ENCODE measurements at regions not wholly inside any gene's neighbourhood (a gene's known extent, or its start where the extent isn't known, plus 50 kb on each side); places are given as distances from the start of the nearest gene placed in this dataset.

DNA sequence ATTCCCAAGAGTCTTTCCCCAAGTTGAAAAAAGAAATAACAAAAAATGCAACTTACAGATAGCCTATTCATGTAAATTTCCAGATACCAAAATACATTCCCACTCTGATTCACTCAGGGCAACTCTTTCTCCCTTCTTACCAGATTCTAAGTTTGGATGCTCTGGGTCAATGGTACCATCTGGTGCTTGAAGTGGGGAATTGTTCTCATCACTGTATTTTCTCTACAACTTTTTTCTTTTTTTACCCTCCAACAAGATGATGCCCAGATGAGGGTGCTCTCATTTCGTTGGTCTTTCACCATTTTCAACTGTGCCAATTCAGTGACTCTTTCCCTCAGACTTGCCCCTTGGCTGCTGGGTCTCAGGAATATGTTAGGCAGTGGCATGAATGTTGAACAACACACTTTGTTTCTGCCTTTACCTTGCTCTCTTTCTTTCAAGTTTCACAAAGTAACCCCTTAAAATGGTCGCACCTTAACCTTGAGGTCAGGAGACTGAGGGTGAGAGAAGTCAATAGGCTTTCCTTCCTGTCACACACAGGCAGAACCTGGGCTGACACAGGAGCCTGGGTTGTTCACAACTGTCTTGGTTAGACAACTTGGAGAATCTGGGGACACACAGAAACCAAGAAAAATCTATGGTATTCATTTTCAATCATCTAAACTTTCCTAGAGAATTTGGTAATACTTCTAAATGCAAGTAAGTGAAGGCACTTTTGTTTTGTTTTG is 330.7 kb upstream of the SLCO3A1 start:
- no peak for DNase-seq (ENCODE audit: low spot score)

DNA sequence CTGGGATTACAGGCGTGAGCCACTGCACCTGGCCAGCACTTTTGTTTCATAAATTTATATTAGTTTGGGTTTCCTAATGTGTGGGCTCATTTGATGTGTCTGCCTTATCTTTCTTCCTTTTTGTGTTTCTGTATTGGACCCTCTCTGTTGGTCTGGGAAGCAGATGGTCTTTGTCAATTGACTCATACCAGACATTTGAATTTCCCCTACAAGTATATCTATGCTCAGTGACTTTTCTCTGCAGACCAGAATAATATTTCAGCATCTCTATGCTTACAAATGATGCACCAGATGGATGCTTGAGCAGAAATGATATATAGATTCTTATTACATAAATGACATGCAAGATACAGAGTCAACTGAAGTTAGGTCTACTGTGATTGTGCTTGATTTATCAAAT is 329.9 kb upstream of the SLCO3A1 start:
- no peak for DNase-seq (ENCODE audit: low spot score)

DNA sequence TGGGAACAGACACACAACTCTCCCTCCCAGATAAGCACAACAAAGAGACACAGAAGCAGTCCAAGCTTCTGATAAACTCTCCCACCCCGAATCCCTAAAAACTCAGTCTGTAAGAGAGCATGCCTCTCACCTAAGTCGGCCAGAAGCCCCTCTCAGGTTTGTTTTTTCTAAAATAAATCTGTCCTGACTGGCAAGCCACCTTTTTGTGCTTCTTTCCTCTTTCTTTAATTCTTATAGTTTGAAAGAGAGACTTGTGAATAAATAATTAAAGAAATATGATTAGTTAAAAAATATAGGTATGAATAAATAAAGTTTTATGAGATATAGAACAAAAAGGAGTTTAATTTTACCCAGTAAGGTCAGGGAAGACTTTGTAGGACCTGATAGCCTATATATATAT is 329.0 kb upstream of the SLCO3A1 start:
- no peak for DNase-seq (ENCODE audit: low spot score)

DNA sequence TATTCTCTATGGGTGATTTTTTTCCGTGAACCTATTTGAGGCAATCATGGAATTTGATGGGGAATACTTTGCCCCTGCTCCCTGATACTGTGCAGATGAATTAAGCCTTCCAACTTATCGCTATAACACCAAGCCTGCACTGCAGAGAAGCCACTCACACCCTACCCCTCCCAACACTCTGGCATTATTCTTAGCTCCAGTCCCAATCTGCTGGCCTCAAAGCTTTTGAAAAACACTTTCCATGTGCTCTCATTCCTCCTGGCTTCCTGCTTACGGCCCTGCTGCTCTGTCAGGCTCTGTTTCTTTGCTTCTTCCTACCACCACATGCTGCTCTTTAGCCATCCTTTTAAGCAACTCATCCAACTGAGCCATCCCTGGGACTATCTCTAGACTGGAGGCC is 327.8 kb upstream of the SLCO3A1 start:
- no peak for DNase-seq (ENCODE audit: low spot score)

DNA sequence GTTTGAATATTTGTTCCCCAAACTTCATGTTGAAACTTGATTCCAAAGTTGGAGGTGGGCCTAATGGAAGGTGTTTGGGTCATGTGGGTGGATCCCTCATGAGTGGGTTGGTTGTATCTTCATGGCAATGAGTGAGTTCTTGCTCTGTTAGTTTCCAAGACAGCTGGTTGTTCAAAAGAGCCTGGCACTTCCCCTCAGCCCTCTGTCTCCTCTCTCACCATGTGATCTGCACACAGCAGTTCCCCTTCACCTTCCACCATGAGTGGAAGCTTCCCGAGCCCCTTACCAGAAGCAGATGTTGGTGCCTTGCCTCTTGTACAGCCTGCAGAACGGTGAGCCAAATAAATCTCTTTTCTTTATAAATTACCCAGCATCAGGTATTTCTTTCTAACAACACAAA is 327.1 kb upstream of the SLCO3A1 start:
- no peak for DNase-seq (ENCODE audit: low spot score)

DNA sequence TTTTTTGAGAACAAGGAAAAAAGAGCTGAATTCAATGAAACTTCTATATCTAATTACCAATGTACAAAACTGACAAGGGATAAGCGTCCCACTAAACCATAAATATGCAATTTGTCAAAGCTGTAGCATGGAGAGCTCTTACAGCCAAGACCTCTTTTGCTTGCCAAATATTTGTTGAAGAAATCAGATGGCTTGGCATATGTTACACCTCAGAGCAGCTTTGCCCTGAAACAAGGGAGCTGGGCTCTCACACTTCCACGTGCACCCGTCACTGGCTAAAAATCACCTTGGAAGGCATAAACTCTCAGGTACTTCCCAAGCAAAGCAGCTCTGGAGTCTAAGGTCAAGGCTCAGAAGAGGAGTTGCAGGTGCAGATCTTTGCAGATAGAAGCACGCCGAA is 324.7 kb upstream of the SLCO3A1 start:
- no peak for DNase-seq (ENCODE audit: low spot score)

DNA sequence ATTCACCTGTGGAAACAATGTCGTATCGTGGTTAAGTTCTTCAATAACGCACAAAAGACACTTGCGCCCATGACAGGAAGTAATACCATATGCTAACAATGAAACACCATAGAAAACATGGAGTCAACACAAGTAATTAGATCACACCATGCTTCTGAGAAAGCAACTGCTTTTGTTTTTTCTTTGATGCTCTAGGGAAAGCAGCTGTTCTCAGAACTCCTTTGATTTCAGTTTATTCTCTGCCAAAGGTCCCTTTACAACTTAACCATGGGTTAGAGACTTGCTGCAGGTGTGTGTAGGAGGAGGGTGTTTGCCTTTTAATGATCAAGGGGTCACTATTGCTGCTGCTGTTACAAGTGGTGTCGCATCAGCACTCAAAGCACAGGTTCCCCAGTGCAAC is 324.0 kb upstream of the SLCO3A1 start:
- DNase-seq (ENCODE audit: low spot score): no peak

DNA sequence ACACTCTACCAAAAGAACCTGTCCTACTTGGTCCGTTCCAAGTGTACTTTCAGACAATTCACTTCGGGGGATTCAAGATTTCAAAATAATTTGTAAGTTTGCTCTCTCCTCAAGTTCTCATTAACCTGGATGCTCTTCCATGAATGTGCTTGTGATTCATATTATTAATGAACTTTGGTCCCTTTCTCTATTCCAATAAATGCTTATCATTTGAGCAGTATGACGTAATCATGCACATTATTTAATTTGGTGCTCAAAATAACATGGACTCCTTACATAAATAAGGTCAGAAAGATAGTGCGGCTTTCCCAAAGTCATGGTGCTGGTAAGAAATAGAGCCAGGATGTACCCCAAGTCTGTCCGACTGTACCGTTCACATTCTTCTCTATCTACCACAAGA is 323.2 kb upstream of the SLCO3A1 start:
- no peak for DNase-seq (ENCODE audit: low spot score)

DNA sequence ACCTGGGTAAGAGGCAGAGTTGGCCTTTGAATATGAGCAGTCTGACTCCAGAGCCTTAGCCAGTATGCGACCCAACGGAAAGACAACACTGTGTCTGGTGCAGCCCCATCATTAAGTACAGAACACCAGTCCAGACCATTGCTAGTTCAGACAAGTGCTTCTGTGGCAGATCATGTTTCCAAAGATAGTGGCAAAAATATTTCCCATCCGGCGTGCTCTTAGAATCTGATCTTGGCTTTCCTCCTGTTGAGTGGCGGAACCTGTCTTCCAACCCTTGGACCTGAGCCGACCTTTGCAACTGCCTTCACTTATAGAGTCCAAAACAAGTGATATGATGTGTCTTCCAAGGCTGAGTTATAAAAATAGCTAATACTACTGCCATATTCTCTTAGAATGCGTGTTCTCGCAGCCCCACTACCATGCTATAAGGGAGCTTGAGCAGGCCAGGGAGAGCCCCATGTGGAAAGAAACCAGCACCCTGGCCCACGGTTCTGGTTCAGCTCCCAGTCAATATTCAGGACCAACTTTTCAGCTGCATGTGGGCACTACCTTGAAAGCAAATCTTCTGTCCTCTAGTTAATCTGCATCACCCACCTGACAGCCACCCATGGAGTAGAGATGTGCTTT is 322.4 kb upstream of the SLCO3A1 start:
- DNase-seq (ENCODE audit: low spot score): no peak

DNA sequence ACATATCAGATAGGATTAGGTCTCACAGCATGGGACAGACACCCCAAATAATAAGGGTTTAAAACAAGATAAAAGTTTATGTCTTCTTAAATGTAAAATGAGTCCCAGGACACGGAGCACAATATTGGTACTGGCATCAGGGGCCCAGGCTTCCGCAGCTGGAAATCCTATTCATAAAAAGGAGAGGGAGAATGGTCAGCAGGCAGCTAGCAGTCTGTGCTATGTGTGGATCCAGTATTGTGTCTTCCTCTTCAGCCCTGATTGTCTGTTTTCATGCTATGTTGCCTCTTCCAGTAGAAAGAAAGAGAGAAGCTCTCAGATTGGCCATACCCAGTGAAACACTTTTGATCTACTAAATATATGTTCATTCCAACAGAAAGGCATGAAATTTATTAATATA is 319.3 kb upstream of the SLCO3A1 start:
- DNase-seq (ENCODE audit: low spot score): no peak

DNA sequence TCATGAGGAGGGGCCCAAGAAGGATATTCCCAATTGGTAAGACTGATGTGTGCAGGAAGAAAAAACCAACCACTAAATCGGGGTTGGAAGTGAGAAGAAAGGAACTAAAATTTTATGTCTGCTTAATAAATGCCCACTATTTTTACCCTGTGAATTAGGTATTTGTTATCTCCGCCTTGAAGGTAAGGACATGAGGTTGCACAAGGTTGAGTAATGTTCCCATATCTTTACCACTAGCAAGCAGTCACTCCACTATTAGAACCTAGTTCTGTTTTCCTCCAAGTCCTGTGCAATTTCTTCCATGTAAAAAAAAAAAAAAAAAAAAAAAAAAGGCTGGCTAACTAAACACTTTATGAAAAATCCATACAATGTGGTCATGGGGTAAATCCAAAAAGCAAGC is 318.5 kb upstream of the SLCO3A1 start:
- DNase-seq (ENCODE audit: low spot score): no peak

DNA sequence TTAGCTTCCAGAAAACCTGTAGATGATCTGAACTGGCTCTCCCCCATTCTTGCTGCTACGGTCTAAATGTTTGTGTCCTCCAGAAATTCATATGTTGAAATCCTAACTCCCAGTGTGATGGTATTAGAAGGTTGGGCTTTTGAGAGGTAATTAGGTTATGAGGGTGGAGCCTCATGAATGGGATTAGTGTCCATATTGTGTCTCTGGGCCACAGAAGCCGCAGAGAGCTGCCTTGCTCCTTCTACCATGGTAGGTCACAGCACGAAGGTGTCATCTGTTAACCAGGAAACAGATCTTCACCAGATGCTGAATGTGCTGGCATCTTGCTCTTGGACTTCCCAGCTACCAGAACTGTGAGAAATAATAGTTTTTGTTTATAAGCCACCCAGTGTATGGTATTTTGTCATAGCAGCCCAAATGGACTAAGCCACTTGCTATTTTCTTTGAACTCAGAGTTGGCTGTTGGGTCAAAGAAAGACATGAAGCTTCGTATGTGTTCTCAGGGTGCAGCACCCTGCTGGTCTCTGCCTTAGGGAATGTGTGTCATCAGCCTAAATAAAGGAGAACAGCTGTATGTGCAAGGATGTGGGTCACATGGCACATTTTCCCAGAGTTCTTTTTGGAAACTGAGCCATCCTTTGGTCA is 317.5 kb upstream of the SLCO3A1 start:
- DNase-seq (ENCODE audit: low spot score): no peak

DNA sequence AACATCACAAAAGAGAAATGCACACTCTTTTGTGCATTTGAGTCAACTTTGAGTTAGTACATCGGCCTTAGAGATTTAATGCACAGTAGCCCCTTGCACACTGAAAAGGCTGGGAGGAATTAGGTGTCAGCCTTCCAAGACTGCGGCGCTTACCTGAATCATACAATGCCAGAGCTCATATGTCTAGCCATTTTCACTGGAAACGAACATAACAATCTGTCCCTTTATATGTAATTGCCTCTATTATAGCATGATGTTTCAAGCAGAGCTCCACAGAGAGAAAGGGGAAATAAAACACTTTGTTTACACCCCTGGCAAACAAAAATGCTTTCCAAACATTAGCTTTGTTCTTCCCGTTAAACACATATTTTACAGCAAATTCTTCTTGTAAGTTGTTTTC is 315.7 kb upstream of the SLCO3A1 start:
- DNase-seq (ENCODE audit: low spot score): no peak

DNA sequence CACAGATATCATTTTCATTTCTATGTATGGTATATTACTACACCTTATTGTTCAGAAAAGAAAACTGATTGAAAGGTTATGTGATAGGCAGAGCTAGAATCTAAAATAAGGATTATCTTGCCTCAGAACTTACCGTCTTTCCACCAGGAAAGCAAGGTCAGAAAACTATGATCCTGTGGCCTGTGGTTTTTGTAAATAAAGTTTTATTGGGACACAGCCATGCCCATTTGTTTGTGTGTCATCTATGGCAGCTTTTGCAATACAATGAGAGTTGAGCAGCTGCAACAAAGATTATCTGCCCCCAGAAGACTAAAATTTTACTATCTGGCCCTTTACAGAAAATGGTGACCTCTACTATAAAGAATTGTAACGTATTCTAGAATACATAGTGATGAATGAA is 314.7 kb upstream of the SLCO3A1 start:
- no peak for DNase-seq (ENCODE audit: low spot score)

DNA sequence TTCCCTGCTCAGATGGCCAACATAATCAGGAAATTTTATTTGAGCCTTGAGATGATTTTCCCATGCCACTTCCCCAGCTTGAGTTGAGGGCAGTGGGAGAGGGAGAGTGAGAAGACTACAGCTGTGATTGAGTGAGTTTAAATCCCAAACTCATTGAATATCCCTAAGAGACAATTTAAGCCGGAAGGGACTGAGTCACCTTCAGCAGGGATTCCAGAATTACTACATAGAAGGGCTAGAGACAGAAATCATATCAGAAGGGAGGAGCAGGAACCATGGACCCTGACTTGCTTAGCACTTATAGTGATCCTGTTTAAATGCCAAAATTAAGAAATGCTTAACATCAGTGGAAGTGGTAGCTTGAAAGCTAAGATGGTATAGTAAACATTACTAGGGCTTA is 312.2 kb upstream of the SLCO3A1 start:
- DNase-seq (ENCODE audit: low spot score): no peak

DNA sequence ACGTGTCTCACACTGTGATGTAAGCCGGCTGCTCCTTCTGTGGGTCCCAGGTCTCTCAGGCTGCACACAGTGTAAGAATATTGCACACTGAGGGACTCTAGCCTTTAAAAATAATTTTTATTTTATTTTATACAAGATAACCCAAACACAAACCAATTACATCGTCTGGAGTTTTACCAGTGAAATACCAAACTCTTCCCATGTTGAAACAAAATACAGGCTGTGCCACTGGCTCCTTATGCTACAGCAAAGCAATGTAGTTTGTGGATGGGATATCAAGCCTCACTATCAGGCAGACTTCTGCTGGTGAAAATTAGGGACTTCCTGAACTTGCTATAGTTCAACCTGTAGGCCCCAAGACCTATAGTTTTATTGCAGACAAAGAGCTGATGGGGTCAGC is 311.3 kb upstream of the SLCO3A1 start:
- no peak for DNase-seq (ENCODE audit: low spot score)

DNA sequence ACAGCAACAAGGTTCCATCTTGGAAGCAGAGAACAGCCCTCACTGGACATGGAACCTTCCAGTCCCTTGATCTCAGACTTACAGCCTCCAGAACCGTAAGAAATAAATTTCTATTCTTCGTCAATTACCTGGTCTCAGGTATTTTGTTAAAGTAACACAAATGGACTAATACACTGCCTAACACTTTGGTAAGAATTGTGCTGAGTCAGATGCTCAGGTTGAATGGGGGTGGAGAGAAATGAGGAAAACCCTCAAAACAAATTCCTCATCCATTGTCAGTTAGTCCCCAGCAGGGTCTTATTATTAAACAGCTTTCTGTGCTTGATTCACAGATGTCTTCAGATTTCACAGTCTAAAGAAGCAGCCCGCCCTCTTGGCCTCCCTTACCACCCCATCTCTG is 306.2 kb upstream of the SLCO3A1 start:
- no peak for DNase-seq (ENCODE audit: low spot score)

DNA sequence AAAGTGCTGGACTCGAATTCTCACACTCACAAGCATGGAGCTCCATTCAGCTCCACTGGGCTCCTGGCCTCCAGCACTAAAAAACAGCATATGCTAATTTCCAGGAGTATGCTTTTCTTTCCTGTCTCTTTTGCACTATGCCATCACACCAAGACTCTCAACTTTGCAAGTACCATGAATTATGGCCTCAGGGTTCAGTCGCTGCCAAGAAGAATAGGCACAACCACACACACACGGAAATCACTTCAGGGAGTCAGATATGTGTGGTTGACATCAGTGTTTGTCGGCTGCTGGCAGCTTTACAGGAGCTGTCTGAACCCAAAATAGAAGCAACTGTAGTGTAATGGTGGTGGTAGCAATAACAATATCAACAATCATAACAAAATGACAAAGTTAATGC is 305.0 kb upstream of the SLCO3A1 start:
- no peak for DNase-seq (ENCODE audit: low spot score)

DNA sequence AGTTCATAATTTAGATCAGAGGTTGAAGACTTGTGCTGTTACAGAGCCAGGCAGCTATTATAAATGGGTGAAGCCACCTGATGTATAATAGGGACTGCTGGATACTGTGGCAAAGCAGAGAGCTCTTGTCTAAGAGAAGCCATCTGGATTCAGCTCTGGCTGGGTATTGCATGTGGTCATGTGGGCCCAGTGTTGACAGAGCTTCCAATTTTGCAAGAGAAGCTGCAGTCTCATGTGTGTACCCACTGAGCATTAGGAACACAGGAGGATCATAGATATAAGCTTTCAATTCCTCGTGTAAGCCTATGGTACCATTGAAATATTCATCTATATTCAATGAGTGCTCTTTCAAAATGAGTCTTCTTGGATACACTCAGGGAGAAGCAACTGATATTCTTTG is 303.9 kb upstream of the SLCO3A1 start:
- DNase-seq (ENCODE audit: low spot score): no peak

DNA sequence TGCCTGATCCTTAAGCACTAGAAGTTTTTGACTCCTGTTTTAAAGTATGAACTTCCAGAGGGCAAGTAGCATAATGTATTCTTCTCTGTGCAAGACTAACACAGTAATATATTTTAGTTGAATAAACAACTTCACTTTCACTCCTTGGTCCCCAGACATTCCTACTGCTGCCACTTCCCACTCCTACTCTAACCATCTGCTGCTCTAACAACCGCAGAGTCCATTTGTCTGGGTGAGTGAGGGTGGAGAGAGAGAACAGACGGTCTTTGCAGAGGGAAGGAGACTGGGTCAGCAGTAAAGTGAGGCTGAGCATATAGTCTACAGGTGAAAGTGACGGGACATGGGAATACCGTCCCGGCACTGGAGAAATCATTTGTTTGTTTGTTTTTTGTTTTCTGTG is 301.0 kb upstream of the SLCO3A1 start:
- DNase-seq (ENCODE audit: low spot score): no peak

DNA sequence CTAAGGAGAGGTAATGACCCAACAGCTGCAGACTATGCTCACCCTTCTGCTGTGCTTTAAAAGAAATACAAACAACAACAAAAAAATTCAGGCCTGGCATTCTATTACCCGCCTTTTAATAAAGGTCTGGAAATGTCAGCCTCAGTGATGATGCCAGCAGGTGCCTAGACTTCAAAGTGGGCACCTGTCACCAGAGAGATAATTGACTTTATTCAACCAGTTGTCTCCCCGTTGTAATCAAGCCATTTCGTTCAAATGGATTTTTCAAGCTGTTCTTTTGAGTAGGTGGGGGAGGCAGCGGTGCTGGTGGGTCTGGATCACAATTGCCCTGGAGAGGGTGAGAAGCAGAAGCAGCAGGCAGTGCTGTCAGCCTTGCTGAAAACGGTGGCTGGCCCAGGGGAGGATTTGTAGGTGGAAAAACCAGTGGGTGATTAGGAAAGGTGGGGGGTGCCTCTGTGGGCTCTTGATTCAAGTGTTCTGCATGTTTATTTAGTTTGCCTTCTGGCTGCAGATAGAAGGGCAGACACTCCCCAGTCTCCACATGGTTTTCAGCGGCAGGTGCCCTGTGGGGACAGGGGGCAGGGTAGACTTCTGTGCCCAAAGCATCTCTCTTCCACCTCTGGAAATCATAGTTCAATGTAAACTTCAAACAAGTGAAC is 300.2 kb upstream of the SLCO3A1 start:
- DNase-seq (ENCODE audit: low spot score): no peak

DNA sequence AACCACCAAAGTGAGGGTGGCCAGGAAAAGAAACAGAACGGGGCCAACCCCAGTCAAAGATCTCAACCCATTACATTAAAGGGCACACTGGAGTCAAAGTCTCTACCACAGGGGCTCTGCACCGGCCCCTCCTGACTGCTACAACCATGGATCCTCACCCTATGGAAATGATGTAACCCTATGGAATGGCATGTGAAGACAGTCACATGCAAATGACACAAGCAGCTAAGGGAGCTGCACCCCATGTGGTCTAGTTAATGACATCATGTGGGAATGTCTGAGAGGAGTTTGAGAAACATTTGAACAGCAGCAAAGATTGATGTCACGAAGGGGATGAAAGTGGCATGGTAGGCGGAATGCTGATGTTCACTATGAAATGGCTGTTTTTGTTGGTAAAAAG is 298.2 kb upstream of the SLCO3A1 start:
- DNase-seq (ENCODE audit: low spot score): no peak

DNA sequence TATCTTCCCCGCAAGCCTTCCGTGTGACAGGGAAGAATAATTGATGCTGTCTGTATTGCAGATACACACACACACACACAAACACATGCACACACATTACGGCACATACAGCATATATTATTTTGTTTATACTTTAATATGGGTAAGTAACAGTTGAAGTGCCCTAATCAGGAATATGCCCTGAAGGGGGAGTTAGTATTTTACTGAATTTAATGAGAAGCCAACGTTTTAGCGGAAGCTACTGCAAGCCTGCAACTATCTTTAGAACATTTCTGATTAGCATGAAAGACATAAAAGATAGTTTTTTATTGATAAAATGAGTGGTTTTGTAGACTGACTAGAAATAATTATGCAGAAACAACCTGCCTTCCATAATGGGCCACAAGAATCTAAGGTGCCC is 296.6 kb upstream of the SLCO3A1 start:
- no peak for DNase-seq (ENCODE audit: low spot score)

Data from NAMALWA (cell line).